ENCODE measurements at regions not wholly inside any gene's neighbourhood (a gene's known extent, or its start where the extent isn't known, plus 50 kb on each side); places are given as distances from the start of the nearest gene placed in this dataset.
"Not testable (repeated sequence)": the region's sequence is repeated elsewhere in the genome, so short reads cannot be mapped to it uniquely, and the experiment has no call there.

GRCh38 chr10:53441843-53442242 lies 669.3 kb upstream of the MBL2 start:
- ChIA-PET CTCF (no interaction called here), POLR2A (no interaction called here)

GRCh38 chr10:53440601-53441000 lies 668.0 kb upstream of the MBL2 start:
- no peaks in the 10 kb centered on the region for H3K27me3 ChIP-seq (ENCODE audit: control insufficient read depth, insufficient read depth, low read length)
- CTCF ChIA-PET, result no interaction called here

More at GRCh38 chr10:53441843-53442242, 669.3 kb upstream of the MBL2 start:
- Histone ChIP-seq H3K27me3 (ENCODE audit: control insufficient read depth, insufficient read depth, low read length) (no peaks in the 10 kb centered on the region), H3K36me3 (ENCODE audit: control insufficient read depth, insufficient read depth, low read length) (no peaks in the 10 kb centered on the region), H3K4me3 (ENCODE audit: low read depth, low read length) (no peak overlapping the region)
- DNase-seq (ENCODE audit: low read depth), result no peak
- no peak for TF ChIP-seq CTCF (IDR thresholded peaks at IDR 0.05; ENCODE audit: insufficient read depth, low read depth, low read length)

GRCh38 chr10:53439075-53439474 lies 666.5 kb upstream of the MBL2 start:
- CTCF ChIA-PET; POLR2A ChIA-PET; DNase-seq (ENCODE audit: low read depth); H3K4me3 ChIP-seq (ENCODE audit: low read depth, low read length); H3K27me3 ChIP-seq (ENCODE audit: control insufficient read depth, insufficient read depth, low read length); H3K36me3 ChIP-seq (ENCODE audit: control insufficient read depth, insufficient read depth, low read length): not testable (repeated sequence)

More at GRCh38 chr10:53440601-53441000, 668.0 kb upstream of the MBL2 start:
- Histone ChIP-seq H3K36me3 (ENCODE audit: control insufficient read depth, insufficient read depth, low read length) (no peaks in the 10 kb centered on the region), H3K4me3 (ENCODE audit: low read depth, low read length) (no peak overlapping the region)
- DNase-seq (ENCODE audit: low read depth), result no peak
- TF ChIP-seq CTCF (IDR thresholded peaks at IDR 0.05; ENCODE audit: insufficient read depth, low read depth, low read length), result no peak
- POLR2A ChIA-PET, result no interaction called here

- no peaks in the 10 kb centered on the region for H3K36me3 ChIP-seq (ENCODE audit: control insufficient read depth, insufficient read depth, low read length)
- ChIA-PET POLR2A (no interaction called here), CTCF (no interaction called here)
- no peak for DNase-seq (ENCODE audit: low read depth)
- no peak for TF ChIP-seq CTCF (IDR thresholded peaks at IDR 0.05; ENCODE audit: insufficient read depth, low read depth, low read length)
- H3K4me3 ChIP-seq (ENCODE audit: low read depth, low read length), result no peak overlapping the region
- H3K27me3 ChIP-seq (ENCODE audit: control insufficient read depth, insufficient read depth, low read length), result no peaks in the 10 kb centered on the region
These were observed 661.8 kb upstream of the MBL2 start for GRCh38 chr10:53434413-53434812.

- ChIA-PET POLR2A (no interaction called here), CTCF (no interaction called here)
- TF ChIP-seq CTCF (IDR thresholded peaks at IDR 0.05; ENCODE audit: insufficient read depth, low read depth, low read length), result no peak
- DNase-seq (ENCODE audit: low read depth), result no peak
- Histone ChIP-seq H3K36me3 (ENCODE audit: control insufficient read depth, insufficient read depth, low read length) (no peaks in the 10 kb centered on the region), H3K4me3 (ENCODE audit: low read depth, low read length) (no peak overlapping the region), H3K27me3 (ENCODE audit: control insufficient read depth, insufficient read depth, low read length) (no peaks in the 10 kb centered on the region)
These were observed 659.5 kb upstream of the MBL2 start for GRCh38 chr10:53432035-53432434.

GRCh38 chr10:53430974-53431373 lies 658.4 kb upstream of the MBL2 start:
- ChIA-PET CTCF (no interaction called here), POLR2A (no interaction called here)
- Histone ChIP-seq H3K27me3 (ENCODE audit: control insufficient read depth, insufficient read depth, low read length) (no peaks in the 10 kb centered on the region), H3K4me3 (ENCODE audit: low read depth, low read length) (no peak overlapping the region), H3K36me3 (ENCODE audit: control insufficient read depth, insufficient read depth, low read length) (no peaks in the 10 kb centered on the region)
- no peak for DNase-seq (ENCODE audit: low read depth)
- TF ChIP-seq CTCF (IDR thresholded peaks at IDR 0.05; ENCODE audit: insufficient read depth, low read depth, low read length), result no peak
